Activated CD4-positive, alpha-beta T cell treated with anti-CD3 and anti-CD28 coated beads for 36 hours (primary cell): ENCODE measurements at regions not wholly inside any gene's neighbourhood (a gene's known extent, or its start where the extent isn't known, plus 50 kb on each side); places are given as distances from the start of the nearest gene placed in this dataset.

Experiments
- ATAC-seq: fragments of 200-7000 bp; cut with Tn5 transposase; one replicate; pipeline ENCODE4 v1.10.0; 2021; ENCODE audit warnings: mild to moderate bottlenecking, moderate library complexity
- CTCF ChIA-PET: fragments of 350-600 bp; sonication (Branson Sonifier 250); formaldehyde crosslinking; loops from one replicate; lab custom pipeline; 2021; ENCODE audit warnings: antibody characterized with exemption; lab: Charles Lee
- POLR2A ChIA-PET: fragments of 350-600 bp; sonication (Branson Sonifier 250); formaldehyde crosslinking; loops from one replicate; lab custom pipeline; 2021; ENCODE audit warnings: antibody characterized with exemption, inconsistent platforms; lab: Charles Lee
- DNase-seq: peaks from one replicate; pipeline ENCODE4 v3.0.0-alpha.2; 2020
- H3K27ac Mint-ChIP-seq: one replicate; pipeline ENCODE4 v1.8.0; 2021; ENCODE audit warnings: mixed read lengths
- H3K27me3 Mint-ChIP-seq: one replicate; pipeline ENCODE4 v1.8.0; 2021; ENCODE audit warnings: mixed read lengths
- H3K36me3 Mint-ChIP-seq: one replicate; pipeline ENCODE4 v1.8.0; 2021; ENCODE audit warnings: low read depth, mixed read lengths
- H3K4me1 Mint-ChIP-seq: one replicate; pipeline ENCODE4 v1.8.0; 2021; ENCODE audit warnings: mixed read lengths
- H3K4me3 Mint-ChIP-seq: one replicate; pipeline ENCODE4 v1.8.0; 2021; ENCODE audit warnings: mild to moderate bottlenecking, moderate library complexity, mixed read lengths
- H3K9me3 Mint-ChIP-seq: one replicate; pipeline ENCODE4 v1.8.0; 2021; ENCODE audit warnings: low read depth, mixed read lengths
- intact Hi-C, 2 experiments: fragments of 100-400 bp; cut with DNase I in 1 of 2; cut with micrococcal nuclease in 1 of 2; formaldehyde crosslinking; loops; one replicate each; pipeline versions ENCODE4 v1.14.2 to v1.15.1; 2022 to 2024; cut with DNase I, micrococcal nuclease

GRCh38 chr5:117249086-117249815 lies 674.6 kb upstream of the SEMA6A start:
- ATAC-seq (no peak), DNase-seq (no peak)
- ChIA-PET POLR2A (no interaction called here), CTCF (no interaction called here)
- Mint-ChIP-seq H3K9me3 (no peaks in the 10 kb centered on the region), H3K36me3 (no peaks in the 10 kb centered on the region), H3K27ac (no peak overlapping the region), H3K27me3 (no peaks in the 10 kb centered on the region), H3K4me3 (no peak overlapping the region), H3K4me1 (no peaks in the 10 kb centered on the region)
- intact Hi-C loops = no loop called here

GRCh38 chr5:117246424-117246823 lies 671.8 kb upstream of the SEMA6A start:
- intact Hi-C loops = no loop called here
- DNase-seq (no peak), ATAC-seq (no peak)
- Mint-ChIP-seq H3K27me3 (no peaks in the 10 kb centered on the region), H3K27ac (no peak overlapping the region), H3K4me3 (no peak overlapping the region), H3K9me3 (no peaks in the 10 kb centered on the region), H3K4me1 (no peaks in the 10 kb centered on the region), H3K36me3 (no peaks in the 10 kb centered on the region)
- POLR2A ChIA-PET = no interaction called here
- CTCF ChIA-PET = no interaction called here

- intact Hi-C loops = no loop called here
- H3K27ac Mint-ChIP-seq = no peak overlapping the region
- ATAC-seq (no peak), DNase-seq (no peak)
- H3K4me3 Mint-ChIP-seq = no peak overlapping the region
- H3K27me3 Mint-ChIP-seq = no peaks in the 10 kb centered on the region
- ChIA-PET CTCF (interaction anchor here (0.6 kb wide), 1 partner anchor 57 kb away, joined by 3 read pairs; no protein-coding TSS in a partner anchor), POLR2A (no interaction called here)
- H3K9me3 Mint-ChIP-seq = peaks cover 3% of the 10 kb centered on the region
- no peaks in the 10 kb centered on the region for H3K4me1 Mint-ChIP-seq
- H3K36me3 Mint-ChIP-seq = no peaks in the 10 kb centered on the region
These were observed 670.5 kb upstream of the SEMA6A start for GRCh38 chr5:117245130-117245529.

GRCh38 chr5:117242028-117242427 lies 667.4 kb upstream of the SEMA6A start:
- intact Hi-C loops = no loop called here
- no peaks in the 10 kb centered on the region for H3K4me1 Mint-ChIP-seq
- CTCF ChIA-PET = no interaction called here
- ATAC-seq (no peak), DNase-seq (no peak)
- H3K27me3 Mint-ChIP-seq = no peaks in the 10 kb centered on the region
- H3K27ac Mint-ChIP-seq = no peak overlapping the region
- H3K4me3 Mint-ChIP-seq = no peak overlapping the region
- peaks cover 3% of the 10 kb centered on the region for H3K9me3 Mint-ChIP-seq
- POLR2A ChIA-PET = no interaction called here
- H3K36me3 Mint-ChIP-seq = no peaks in the 10 kb centered on the region

GRCh38 chr5:117236941-117237340 lies 662.3 kb upstream of the SEMA6A start:
- H3K36me3 Mint-ChIP-seq = no peaks in the 10 kb centered on the region
- H3K27me3 Mint-ChIP-seq = no peaks in the 10 kb centered on the region
- intact Hi-C loops = no loop called here
- H3K4me1 Mint-ChIP-seq = no peaks in the 10 kb centered on the region
- ATAC-seq (no peak), DNase-seq (no peak)
- POLR2A ChIA-PET = no interaction called here
- no peak overlapping the region for H3K4me3 Mint-ChIP-seq
- H3K27ac Mint-ChIP-seq = no peak overlapping the region
- peaks cover 3% of the 10 kb centered on the region for H3K9me3 Mint-ChIP-seq
- CTCF ChIA-PET = no interaction called here

- Mint-ChIP-seq H3K27me3 (no peaks in the 10 kb centered on the region), H3K4me3 (no peak overlapping the region), H3K36me3 (no peaks in the 10 kb centered on the region), H3K27ac (no peak overlapping the region), H3K4me1 (no peaks in the 10 kb centered on the region), H3K9me3 (peaks cover 2% of the 10 kb centered on the region)
- ChIA-PET POLR2A (no interaction called here), CTCF (interaction anchor here (0.7 kb wide), 1 partner anchor 661 kb away, joined by 3 read pairs; no protein-coding TSS in a partner anchor)
- intact Hi-C loops = no loop called here
- ATAC-seq (no peak), DNase-seq (no peak)
These were observed 661.2 kb upstream of the SEMA6A start for GRCh38 chr5:117235786-117236185.

- DNase-seq (no peak), ATAC-seq (no peak)
- H3K4me3 Mint-ChIP-seq = no peak overlapping the region
- no peaks in the 10 kb centered on the region for H3K27me3 Mint-ChIP-seq
- H3K4me1 Mint-ChIP-seq = no peaks in the 10 kb centered on the region
- no peak overlapping the region for H3K27ac Mint-ChIP-seq
- H3K36me3 Mint-ChIP-seq = no peaks in the 10 kb centered on the region
- H3K9me3 Mint-ChIP-seq = no peaks in the 10 kb centered on the region
- intact Hi-C loops = no loop called here
- POLR2A ChIA-PET = no interaction called here
- CTCF ChIA-PET = no interaction called here
These were observed 655.8 kb upstream of the SEMA6A start for GRCh38 chr5:117230375-117230774.

GRCh38 chr5:117220730-117221129 lies 646.1 kb upstream of the SEMA6A start:
- Mint-ChIP-seq H3K36me3 (no peaks in the 10 kb centered on the region), H3K27ac (no peak overlapping the region), H3K4me3 (no peak overlapping the region), H3K9me3 (peaks cover 5% of the 10 kb centered on the region), H3K4me1 (no peaks in the 10 kb centered on the region), H3K27me3 (no peaks in the 10 kb centered on the region)
- ATAC-seq (no peak), DNase-seq (no peak)
- intact Hi-C loops = no loop called here
- POLR2A ChIA-PET = no interaction called here
- CTCF ChIA-PET = no interaction called here

GRCh38 chr5:117218789-117219188 lies 644.2 kb upstream of the SEMA6A start:
- CTCF ChIA-PET = no interaction called here
- intact Hi-C loops = no loop called here
- Mint-ChIP-seq H3K27me3 (no peaks in the 10 kb centered on the region), H3K36me3 (no peaks in the 10 kb centered on the region), H3K9me3 (peaks cover 7% of the 10 kb centered on the region), H3K27ac (no peak overlapping the region), H3K4me3 (no peak overlapping the region), H3K4me1 (no peaks in the 10 kb centered on the region)
- POLR2A ChIA-PET = no interaction called here
- no peak for ATAC-seq
- no peak for DNase-seq

- H3K4me3 Mint-ChIP-seq = no peak overlapping the region
- CTCF ChIA-PET = no interaction called here
- no peaks in the 10 kb centered on the region for H3K27me3 Mint-ChIP-seq
- no peaks in the 10 kb centered on the region for H3K36me3 Mint-ChIP-seq
- ATAC-seq = no peak
- no peaks in the 10 kb centered on the region for H3K4me1 Mint-ChIP-seq
- no peak overlapping the region for H3K27ac Mint-ChIP-seq
- DNase-seq = no peak
- H3K9me3 Mint-ChIP-seq = peaks cover 9% of the 10 kb centered on the region
- intact Hi-C loops = no loop called here
- POLR2A ChIA-PET = no interaction called here
These were observed 638.2 kb upstream of the SEMA6A start for GRCh38 chr5:117212866-117213265.

- DNase-seq = no peak
- no peaks in the 10 kb centered on the region for H3K27me3 Mint-ChIP-seq
- intact Hi-C loops = no loop called here
- H3K27ac Mint-ChIP-seq = no peak overlapping the region
- H3K4me3 Mint-ChIP-seq = no peak overlapping the region
- ChIA-PET CTCF (no interaction called here), POLR2A (no interaction called here)
- H3K4me1 Mint-ChIP-seq = no peaks in the 10 kb centered on the region
- peaks cover 3% of the 10 kb centered on the region for H3K9me3 Mint-ChIP-seq
- no peaks in the 10 kb centered on the region for H3K36me3 Mint-ChIP-seq
- ATAC-seq = no peak
These were observed 636.2 kb upstream of the SEMA6A start for GRCh38 chr5:117210796-117211195.

GRCh38 chr5:117209479-117209878 lies 634.9 kb upstream of the SEMA6A start:
- H3K4me1 Mint-ChIP-seq = no peaks in the 10 kb centered on the region
- no peak overlapping the region for H3K27ac Mint-ChIP-seq
- no peak for DNase-seq
- intact Hi-C loops = no loop called here
- no peak overlapping the region for H3K4me3 Mint-ChIP-seq
- H3K36me3 Mint-ChIP-seq = no peaks in the 10 kb centered on the region
- ATAC-seq = no peak
- ChIA-PET POLR2A (no interaction called here), CTCF (no interaction called here)
- H3K9me3 Mint-ChIP-seq = peaks cover 1% of the 10 kb centered on the region
- no peaks in the 10 kb centered on the region for H3K27me3 Mint-ChIP-seq
